T-cell (primary cell): ENCODE measurements at regions not wholly inside any gene's neighbourhood (a gene's known extent, or its start where the extent isn't known, plus 50 kb on each side); places are given as distances from the start of the nearest gene placed in this dataset.

ENCODE experiments used
- ATAC-seq, 4 experiments: fragments of 200-7000 bp in 3 of 4; fragments of 150-1000 bp in 1 of 4; cut with Tn5 transposase; replicated peaks in 1 of 4; 1 replicate in 3 of 4; 2 replicates in 1 of 4; pipeline ENCODE4 v1.10.0; 2021; ENCODE audit warnings: moderate library complexity in 3 of 4, mild to moderate bottlenecking in 2 of 4, moderate number of reproducible peaks in 1 of 4
- CTCF ChIA-PET, 2 donors: fragments of 300-600 bp; sonication (Branson Sonifier 250); formaldehyde crosslinking; loops; one replicate each; lab custom pipeline; 2022; ENCODE audit warnings: antibody characterized with exemption in 2 of 2; lab: Charles Lee
- POLR2A ChIA-PET, 2 donors: fragments of 300-600 bp; sonication (Branson Sonifier 250); formaldehyde crosslinking; loops; one replicate each; lab custom pipeline; 2022; ENCODE audit warnings: antibody characterized with exemption in 2 of 2; lab: Charles Lee
- DNase-seq, 35 experiments: peaks; one replicate each; pipeline versions ENCODE4 v3.0.0 to v3.0.0-alpha.2; 2013 to 2023
- H3K27ac ChIP-seq: one replicate; pipeline ENCODE4 v1.5.1; 2013; ENCODE audit warnings: low read length
- H3K27me3 ChIP-seq, 2 experiments: replicated peaks in 1 of 2; 1 replicate in 1 of 2; 2 replicates in 1 of 2; pipeline versions ENCODE4 v1.6.1 to v1.7.0; 2013; ENCODE audit warnings: low read length in 1 of 2, mixed read lengths in 1 of 2; ENCODE audit not compliant: control insufficient read depth in 2 of 2, insufficient read depth in 2 of 2; ENCODE audit errors: extremely low read depth in 1 of 2
- H3K36me3 ChIP-seq, 2 donors: 1 replicate in 1 of 2; 2 replicates in 1 of 2; pipeline versions ENCODE4 v1.6.1 to v1.7.0; 2013; ENCODE audit warnings: low read length in 1 of 2; ENCODE audit not compliant: control insufficient read depth in 2 of 2, insufficient read depth in 1 of 2; ENCODE audit errors: extremely low read depth in 1 of 2
- H3K4me1 ChIP-seq, 2 experiments: 1 replicate in 1 of 2; 2 replicates in 1 of 2; pipeline versions ENCODE4 v1.6.1 to v1.7.0; 2013; ENCODE audit warnings: low read length in 2 of 2, mixed read lengths in 1 of 2; ENCODE audit not compliant: insufficient read depth in 2 of 2, control insufficient read depth in 1 of 2; ENCODE audit errors: extremely low read depth in 1 of 2
- H3K4me3 ChIP-seq, 2 donors: 1 replicate in 1 of 2; 2 replicates in 1 of 2; pipeline versions ENCODE4 v1.5.1 to v1.7.0; 2013; ENCODE audit warnings: mild to moderate bottlenecking in 2 of 2, low read length in 1 of 2, moderate library complexity in 1 of 2; ENCODE audit not compliant: control insufficient read depth in 1 of 2; ENCODE audit errors: extremely low read depth in 1 of 2
- H3K9me3 ChIP-seq: 2 replicates; pipeline ENCODE4 v1.7.0; 2013
- H3K27ac Mint-ChIP-seq, 2 donors: one replicate each; pipeline ENCODE4 v1.8.0; 2020 to 2021; ENCODE audit warnings: mild to moderate bottlenecking in 2 of 2, mixed read lengths in 2 of 2
- H3K27me3 Mint-ChIP-seq, 2 donors: one replicate each; pipeline ENCODE4 v1.8.0; 2021 to 2022; ENCODE audit warnings: mixed read lengths in 2 of 2
- H3K36me3 Mint-ChIP-seq: one replicate; pipeline ENCODE4 v1.8.0; 2021; ENCODE audit warnings: mixed read lengths
- H3K4me1 Mint-ChIP-seq, 3 donors: one replicate each; pipeline ENCODE4 v1.8.0; 2020 to 2022; ENCODE audit warnings: mixed read lengths in 3 of 3, mild to moderate bottlenecking in 1 of 3
- H3K4me3 Mint-ChIP-seq, 3 donors: one replicate each; pipeline ENCODE4 v1.8.0; 2020 to 2022; ENCODE audit warnings: mild to moderate bottlenecking in 3 of 3, mixed read lengths in 3 of 3, moderate library complexity in 3 of 3
- H3K9me3 Mint-ChIP-seq, 3 donors: one replicate each; pipeline ENCODE4 v1.8.0; 2020 to 2022; ENCODE audit warnings: mixed read lengths in 3 of 3
- WGBS: methylation state at CpG from one replicate; pipeline ENCODE4 v1.1.5; 2013; ENCODE audit warnings: missing lambda C conversion rate; ENCODE audit not compliant: insufficient coverage; 5-methylcytosine and 5-hydroxymethylcytosine counted together

DNA sequence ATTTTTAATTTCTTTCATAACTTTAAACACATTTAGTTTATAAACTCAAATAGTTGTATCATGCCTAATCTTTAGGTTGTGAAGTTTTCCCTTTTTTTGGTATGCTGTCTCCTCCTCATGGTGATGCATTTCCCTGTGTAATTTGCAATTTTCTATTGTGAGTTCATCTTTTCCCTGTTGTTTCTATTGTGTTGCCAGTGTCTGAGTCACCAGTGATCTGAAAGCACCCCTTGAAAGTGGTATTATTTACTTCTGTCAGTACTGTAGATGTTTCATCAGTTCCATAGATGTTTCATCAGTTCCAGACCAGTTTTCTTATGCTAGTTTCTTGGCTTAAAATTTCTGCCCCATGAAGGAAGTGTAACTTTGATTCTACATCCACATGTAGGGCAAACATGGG lies 80.6 kb downstream of the OXSM start:
- peaks cover 0 to 9% of the 10 kb centered on the region in 2 donors for H3K27me3 Mint-ChIP-seq
- ChIA-PET CTCF (no interaction called here), POLR2A (no interaction called here)
- H3K4me3 Mint-ChIP-seq, result no peak overlapping the region
- Histone ChIP-seq H3K27ac (no peak overlapping the region), H3K36me3 (no peaks in the 10 kb centered on the region), H3K27me3 (no peaks in the 10 kb centered on the region), H3K9me3 (no peaks in the 10 kb centered on the region), H3K4me1 (no peaks in the 10 kb centered on the region), H3K4me3 (no peak overlapping the region)
- H3K36me3 Mint-ChIP-seq, result no peaks in the 10 kb centered on the region
- no peak for ATAC-seq
- DNase-seq, result no peak
- no peak overlapping the region for H3K27ac Mint-ChIP-seq
- peaks cover 0 to 3% (median 0%) of the 10 kb centered on the region in 3 donors for H3K4me1 Mint-ChIP-seq
- H3K9me3 Mint-ChIP-seq, result peaks cover 0 to 8% (median 3%) of the 10 kb centered on the region in 3 donors

DNA sequence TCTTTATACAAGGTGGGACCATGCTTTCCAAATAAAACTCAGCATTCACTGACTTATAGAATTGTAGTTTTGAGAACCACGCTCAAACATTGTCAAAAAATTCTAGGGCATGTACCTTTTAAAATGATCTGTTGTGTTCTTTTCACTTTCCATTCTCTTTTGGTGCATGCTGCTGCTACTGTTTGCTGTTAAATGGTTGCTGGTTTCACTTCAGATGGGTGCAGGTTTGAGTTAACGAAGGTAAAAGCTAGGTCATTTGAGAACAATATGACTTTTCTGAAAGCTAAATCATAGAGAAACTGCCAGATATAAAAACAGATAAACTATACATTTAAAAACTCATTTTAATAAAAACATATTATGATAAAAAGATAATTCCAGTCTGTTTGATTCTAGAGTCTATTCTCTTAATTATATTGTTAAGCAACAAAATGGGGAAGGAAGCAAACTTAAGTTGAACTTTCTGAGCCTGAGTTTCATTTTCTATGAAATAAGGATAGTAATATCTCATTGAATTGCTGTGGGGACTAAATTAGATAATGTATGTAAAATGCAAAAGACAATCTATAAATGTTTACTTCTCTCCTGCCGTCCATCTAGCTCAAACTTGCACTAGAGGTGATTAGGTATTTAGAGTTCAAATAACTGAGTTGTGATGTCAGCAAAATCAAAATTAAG lies 82.4 kb downstream of the OXSM start:
- Histone ChIP-seq H3K4me3 (no peak overlapping the region), H3K36me3 (no peaks in the 10 kb centered on the region), H3K27ac (no peak overlapping the region), H3K4me1 (no peaks in the 10 kb centered on the region), H3K9me3 (no peaks in the 10 kb centered on the region), H3K27me3 (no peaks in the 10 kb centered on the region)
- no peak overlapping the region for H3K27ac Mint-ChIP-seq
- ChIA-PET POLR2A (no interaction called here), CTCF (no interaction called here)
- H3K4me1 Mint-ChIP-seq, result peaks cover 0 to 3% (median 0%) of the 10 kb centered on the region in 3 donors
- H3K36me3 Mint-ChIP-seq, result no peaks in the 10 kb centered on the region
- peaks cover 0 to 8% (median 3%) of the 10 kb centered on the region in 3 donors for H3K9me3 Mint-ChIP-seq
- DNase-seq (no peak), ATAC-seq (no peak)
- no CpG with 5 or more reads among the region's 3 CpGs for WGBS
- H3K27me3 Mint-ChIP-seq, result peaks cover 0 to 9% of the 10 kb centered on the region in 2 donors
- H3K4me3 Mint-ChIP-seq, result no peak overlapping the region

DNA sequence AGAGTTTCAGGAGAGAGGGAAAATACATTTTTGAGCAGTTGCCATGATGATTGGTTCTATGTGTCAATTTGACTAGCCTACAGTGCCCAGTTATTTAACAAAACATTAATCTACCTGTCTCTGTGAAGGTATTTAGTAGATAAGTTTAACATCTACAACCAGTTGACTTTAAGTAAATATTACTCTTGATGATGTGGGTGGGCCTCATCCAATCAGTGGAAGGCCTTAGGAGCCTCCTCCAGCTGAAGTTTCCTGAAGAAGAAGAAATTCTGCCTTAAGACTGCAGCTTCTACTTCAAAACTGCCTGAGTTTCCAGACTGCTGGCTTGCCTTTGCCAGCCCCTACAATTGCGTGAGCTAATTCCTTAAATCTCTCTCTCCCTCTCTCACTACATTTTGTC lies 93.6 kb downstream of the OXSM start:
- H3K9me3 Mint-ChIP-seq, result no peaks in the 10 kb centered on the region

DNA sequence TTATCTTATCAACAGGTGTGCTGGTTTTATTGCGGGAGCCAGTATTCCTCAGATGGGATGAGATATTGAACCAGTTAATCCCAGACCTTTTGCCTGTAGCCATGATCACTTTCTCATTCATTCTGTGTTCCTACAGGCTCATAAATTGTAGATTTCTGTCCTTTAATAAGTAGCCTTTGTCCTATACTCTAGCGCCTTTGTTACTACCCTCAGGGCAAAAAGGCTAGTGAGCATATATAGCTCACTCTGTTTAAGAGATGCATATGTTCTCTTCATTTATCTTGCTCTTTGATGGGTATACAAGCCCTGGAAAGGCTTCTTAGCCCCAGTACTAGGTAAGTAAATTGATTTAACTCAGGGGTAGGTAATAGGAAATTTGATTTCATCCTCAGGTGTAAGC lies 95.1 kb downstream of the OXSM start:
- Histone ChIP-seq H3K27me3 (no peaks in the 10 kb centered on the region), H3K9me3 (no peaks in the 10 kb centered on the region), H3K36me3 (no peaks in the 10 kb centered on the region), H3K27ac (no peak overlapping the region), H3K4me3 (no peak overlapping the region), H3K4me1 (no peaks in the 10 kb centered on the region)
- H3K27ac Mint-ChIP-seq, result no peak overlapping the region
- DNase-seq (no peak), ATAC-seq (no peak)
- no peaks in the 10 kb centered on the region for H3K9me3 Mint-ChIP-seq
- CTCF ChIA-PET, result no interaction called here
- H3K36me3 Mint-ChIP-seq, result no peaks in the 10 kb centered on the region
- WGBS, result no CpG with 5 or more reads among the region's 2 CpGs
- no peaks in the 10 kb centered on the region for H3K4me1 Mint-ChIP-seq
- peaks cover 12 to 27% of the 10 kb centered on the region in 2 donors for H3K27me3 Mint-ChIP-seq
- POLR2A ChIA-PET, result no interaction called here
- no peak overlapping the region for H3K4me3 Mint-ChIP-seq

More for the DNA sequence above, 93.6 kb downstream of the OXSM start:
- Mint-ChIP-seq H3K4me1 (no peaks in the 10 kb centered on the region), H3K36me3 (no peaks in the 10 kb centered on the region), H3K27ac (no peak overlapping the region), H3K4me3 (no peak overlapping the region), H3K27me3 (peaks cover 12 to 27% of the 10 kb centered on the region in 2 donors)
- ATAC-seq (no peak), DNase-seq (no peak)
- Histone ChIP-seq H3K27me3 (no peaks in the 10 kb centered on the region), H3K36me3 (no peaks in the 10 kb centered on the region), H3K4me1 (no peaks in the 10 kb centered on the region), H3K27ac (no peak overlapping the region), H3K4me3 (no peak overlapping the region), H3K9me3 (no peaks in the 10 kb centered on the region)
- ChIA-PET CTCF (no interaction called here), POLR2A (no interaction called here)
- no CpG with 5 or more reads among the region's 1 CpG for WGBS

DNA sequence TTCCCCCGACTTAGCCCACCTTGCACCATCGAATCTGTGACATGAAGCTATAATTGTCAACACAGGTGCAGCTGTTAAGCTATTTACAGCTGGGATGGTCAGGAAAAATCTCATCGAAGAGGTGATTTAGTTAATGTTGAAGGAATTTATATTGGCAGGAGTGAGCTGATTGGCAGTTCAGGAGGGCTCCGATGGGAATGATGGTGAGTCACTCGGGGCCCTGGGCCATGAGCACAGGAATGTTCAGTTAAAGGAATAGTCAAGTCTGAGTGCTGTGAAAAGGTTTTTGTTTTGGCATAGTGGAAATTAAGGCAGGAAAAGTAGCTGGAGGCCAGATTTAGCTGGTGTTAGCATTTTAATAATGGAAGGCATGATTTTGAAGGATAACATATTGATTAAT lies 95.7 kb downstream of the OXSM start:
- no peaks in the 10 kb centered on the region for H3K36me3 ChIP-seq
- ChIA-PET POLR2A (no interaction called here), CTCF (no interaction called here)
- H3K36me3 Mint-ChIP-seq, result no peaks in the 10 kb centered on the region
- H3K27me3 Mint-ChIP-seq, result peaks cover 12 to 27% of the 10 kb centered on the region in 2 donors
- no peak overlapping the region for H3K27ac ChIP-seq
- no peak overlapping the region for H3K27ac Mint-ChIP-seq
- WGBS, result 92% methylated on average over 5 of the region's 5 CpGs
- no peak overlapping the region for H3K4me3 Mint-ChIP-seq
- no peaks in the 10 kb centered on the region for H3K9me3 Mint-ChIP-seq
- no peak for ATAC-seq
- no peak overlapping the region for H3K4me3 ChIP-seq
- H3K9me3 ChIP-seq, result no peaks in the 10 kb centered on the region
- H3K4me1 Mint-ChIP-seq, result no peaks in the 10 kb centered on the region
- no peaks in the 10 kb centered on the region for H3K4me1 ChIP-seq
- no peaks in the 10 kb centered on the region for H3K27me3 ChIP-seq
- DNase-seq, result no peak

DNA sequence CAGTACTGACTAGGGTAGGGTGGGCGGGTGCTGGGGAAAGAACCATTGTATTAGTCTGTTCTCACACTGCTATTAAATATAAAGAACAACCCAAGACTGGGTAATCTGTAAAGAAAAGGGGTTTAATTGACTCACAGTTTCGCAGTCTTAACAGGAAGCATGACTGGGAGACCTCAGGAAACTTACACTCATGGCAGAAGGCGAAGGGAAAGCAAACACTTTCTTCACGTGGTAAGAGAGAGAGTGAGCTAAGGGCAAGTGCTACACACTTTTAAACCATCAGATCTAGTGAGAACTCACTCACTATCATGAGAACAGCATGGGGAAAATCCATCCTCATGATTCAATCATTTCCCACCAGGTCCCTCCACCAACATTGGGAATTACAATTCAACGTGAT lies 98.0 kb downstream of the OXSM start:
- H3K27me3 Mint-ChIP-seq, result peaks cover 12 to 27% of the 10 kb centered on the region in 2 donors
- Histone ChIP-seq H3K9me3 (no peaks in the 10 kb centered on the region), H3K27me3 (no peaks in the 10 kb centered on the region), H3K27ac (no peak overlapping the region), H3K36me3 (no peaks in the 10 kb centered on the region), H3K4me3 (no peak overlapping the region), H3K4me1 (no peaks in the 10 kb centered on the region)
- ATAC-seq, result no peak
- no peak overlapping the region for H3K27ac Mint-ChIP-seq
- ChIA-PET CTCF (no interaction called here), POLR2A (no interaction called here)
- WGBS, result no CpG with 5 or more reads among the region's 5 CpGs
- no peaks in the 10 kb centered on the region for H3K36me3 Mint-ChIP-seq
- H3K9me3 Mint-ChIP-seq, result no peaks in the 10 kb centered on the region
- no peaks in the 10 kb centered on the region for H3K4me1 Mint-ChIP-seq
- H3K4me3 Mint-ChIP-seq, result no peak overlapping the region
- DNase-seq, result no peak
